H9 (cell line): ENCODE measurements at regions not wholly inside any gene's neighbourhood (a gene's known extent, or its start where the extent isn't known, plus 50 kb on each side); places are given as distances from the start of the nearest gene placed in this dataset.

ENCODE experiments used
- DNase-seq: peaks from one replicate; pipeline ENCODE4 v3.0.0-alpha.2; 2017
- H2AFZ ChIP-seq: one replicate; pipeline ENCODE4 v1.6.1; 2013; ENCODE audit warnings: mild to moderate bottlenecking, low read length, control low read depth, moderate library complexity
- H2AK5ac ChIP-seq: 2 replicates; pipeline ENCODE4 v1.6.1; 2013; ENCODE audit warnings: low read length, control low read depth, mixed read lengths; ENCODE audit not compliant: insufficient read length
- H2BK120ac ChIP-seq: one replicate; pipeline ENCODE4 v1.6.1; 2013; ENCODE audit warnings: low read depth, mild to moderate bottlenecking, low read length, control low read depth, inconsistent platforms; ENCODE audit not compliant: poor library complexity, severe bottlenecking
- H2BK12ac ChIP-seq: 2 replicates; pipeline ENCODE4 v1.6.1; 2013; ENCODE audit warnings: low read length, control low read depth, mixed read lengths, low read depth; ENCODE audit not compliant: insufficient read length
- H2BK15ac ChIP-seq: 2 replicates; pipeline ENCODE4 v1.6.1; 2013; ENCODE audit warnings: low read depth, low read length, control low read depth
- H2BK20ac ChIP-seq: one replicate; pipeline ENCODE4 v1.6.1; 2013; ENCODE audit warnings: low read depth, mild to moderate bottlenecking, low read length, control low read depth, inconsistent platforms; ENCODE audit not compliant: poor library complexity, severe bottlenecking
- H2BK5ac ChIP-seq: 2 replicates; pipeline ENCODE4 v1.6.1; 2013; ENCODE audit warnings: low read length, control low read depth, mixed read lengths; ENCODE audit not compliant: insufficient read length
- H3K14ac ChIP-seq: 2 replicates; pipeline ENCODE4 v1.6.1; 2013; ENCODE audit warnings: low read length, control low read depth; ENCODE audit not compliant: insufficient read depth
- H3K18ac ChIP-seq: 2 replicates; pipeline ENCODE4 v1.6.1; 2013; ENCODE audit warnings: low read depth, mild to moderate bottlenecking, mixed read lengths, low read length, control low read depth; ENCODE audit not compliant: insufficient read length
- H3K23ac ChIP-seq: 2 replicates; pipeline ENCODE4 v1.6.1; 2013; ENCODE audit warnings: low read length, control low read depth, mixed read lengths, low read depth; ENCODE audit not compliant: insufficient read length
- H3K23me2 ChIP-seq: 2 replicates; pipeline ENCODE4 v1.6.1; 2013; ENCODE audit warnings: low read depth, mild to moderate bottlenecking, mixed read lengths, low read length, control low read depth; ENCODE audit not compliant: insufficient read length, poor library complexity, severe bottlenecking
- H3K27ac ChIP-seq: 2 replicates; pipeline ENCODE4 v1.5.1; 2013; ENCODE audit warnings: low read length, control low read depth, mixed read lengths, low read depth; ENCODE audit not compliant: insufficient read length
- H3K27me3 ChIP-seq: 2 replicates; pipeline ENCODE4 v1.6.1; 2013; ENCODE audit warnings: low read length, control low read depth, inconsistent platforms; ENCODE audit not compliant: insufficient read depth
- H3K4ac ChIP-seq: 2 replicates; pipeline ENCODE4 v1.6.1; 2013; ENCODE audit warnings: low read depth, mild to moderate bottlenecking, control low read depth, inconsistent platforms, low read length, moderate library complexity
- H3K4me1 ChIP-seq: 2 replicates; pipeline ENCODE4 v1.6.1; 2013; ENCODE audit warnings: low read length, control low read depth, inconsistent platforms; ENCODE audit not compliant: insufficient read depth
- H3K4me2 ChIP-seq: 2 replicates; pipeline ENCODE4 v1.6.1; 2013; ENCODE audit warnings: low read length, control low read depth, mixed read lengths; ENCODE audit not compliant: insufficient read length, insufficient read depth
- H3K56ac ChIP-seq: 2 replicates; pipeline ENCODE4 v1.6.1; 2013; ENCODE audit warnings: low read depth, mild to moderate bottlenecking, mixed read lengths, low read length, control low read depth; ENCODE audit not compliant: insufficient read length
- H3K79me1 ChIP-seq: 2 replicates; pipeline ENCODE4 v1.6.1; 2013; ENCODE audit warnings: low read depth, mild to moderate bottlenecking, moderate library complexity, low read length, control low read depth, inconsistent platforms; ENCODE audit not compliant: insufficient read depth, poor library complexity, severe bottlenecking
- H3K79me2 ChIP-seq: 2 replicates; pipeline ENCODE4 v1.6.1; 2013; ENCODE audit warnings: low read length, control low read depth, inconsistent platforms; ENCODE audit not compliant: insufficient read depth
- H3K9ac ChIP-seq: 2 replicates; pipeline ENCODE4 v1.6.1; 2013; ENCODE audit warnings: low read length, control low read depth, mixed read lengths; ENCODE audit not compliant: insufficient read length; ENCODE audit errors: extremely low read depth
- H3K9me3 ChIP-seq: one replicate; pipeline ENCODE4 v1.6.1; 2013; ENCODE audit warnings: low read depth, low read length, inconsistent platforms; ENCODE audit not compliant: control insufficient read depth
- H3T11ph ChIP-seq: one replicate; pipeline ENCODE4 v1.6.1; 2013; ENCODE audit warnings: mild to moderate bottlenecking, low read length, control low read depth, inconsistent platforms
- H4K20me1 ChIP-seq: one replicate; pipeline ENCODE4 v1.6.1; 2013; ENCODE audit not compliant: control insufficient read depth, insufficient read length, insufficient read depth
- H4K5ac ChIP-seq: 2 replicates; pipeline ENCODE4 v1.6.1; 2013; ENCODE audit warnings: low read depth, mild to moderate bottlenecking, mixed read lengths, low read length, control low read depth; ENCODE audit not compliant: insufficient read length
- H4K8ac ChIP-seq: replicated peaks from 2 replicates; pipeline ENCODE4 v1.6.1; 2013; ENCODE audit warnings: low read length, control low read depth, mixed read lengths, low read depth; ENCODE audit not compliant: insufficient read length
- H4K91ac ChIP-seq: 2 replicates; pipeline ENCODE4 v1.6.1; 2013; ENCODE audit warnings: low read depth, mild to moderate bottlenecking, moderate library complexity, mixed read lengths, low read length, control low read depth; ENCODE audit not compliant: insufficient read length
- H3K27ac Mint-ChIP-seq, 3 experiments: 2 replicates in 2 of 3; 3 replicates in 1 of 3; pipeline ENCODE4 v1.8.0; 2020 to 2021; ENCODE audit warnings: mixed read lengths in 3 of 3, mild to moderate bottlenecking in 1 of 3, moderate library complexity in 1 of 3
- H3K27me3 Mint-ChIP-seq: 2 replicates; pipeline ENCODE4 v1.8.0; 2021; ENCODE audit warnings: low read depth, mild to moderate bottlenecking, moderate library complexity, mixed read lengths
- H3K36me3 Mint-ChIP-seq, 3 experiments: 2 replicates in 2 of 3; 3 replicates in 1 of 3; pipeline ENCODE4 v1.8.0; 2020 to 2021; ENCODE audit warnings: low read depth in 3 of 3, mixed read lengths in 3 of 3; ENCODE audit not compliant: insufficient read depth in 1 of 3
- H3K4me1 Mint-ChIP-seq, 2 experiments: 2 replicates each; pipeline ENCODE4 v1.8.0; 2020; ENCODE audit warnings: mixed read lengths in 2 of 2
- H3K4me3 Mint-ChIP-seq, 2 experiments: 2 replicates in 1 of 2; 3 replicates in 1 of 2; pipeline ENCODE4 v1.8.0; 2020 to 2021; ENCODE audit warnings: mild to moderate bottlenecking in 2 of 2, mixed read lengths in 2 of 2, moderate library complexity in 1 of 2
- H3K9me3 Mint-ChIP-seq, 2 experiments: 2 replicates in 1 of 2; 3 replicates in 1 of 2; pipeline ENCODE4 v1.8.0; 2020; ENCODE audit warnings: mild to moderate bottlenecking in 2 of 2, mixed read lengths in 2 of 2, moderate library complexity in 1 of 2
- CTCF ChIP-seq: fragments of 200-600 bp; sonication (generic); conservative IDR thresholded peaks from 3 replicates; pipeline ENCODE4 v1.8.0; 2021; ENCODE audit warnings: antibody characterized with exemption, mild to moderate bottlenecking
- WGBS: extraction: QIAGEN DNeasy Blood & Tissue Kit; methylation state at CpG from one replicate; pipeline ENCODE4 v1.1.7; 2013; ENCODE audit warnings: missing lambda C conversion rate, low lambda C conversion rate, mixed read lengths; ENCODE audit not compliant: insufficient read length; ENCODE audit errors: extremely low coverage; 5-methylcytosine and 5-hydroxymethylcytosine counted together

- Histone ChIP-seq H2BK20ac (no peak overlapping the region), H3K18ac (no peak overlapping the region), H3K56ac (no peak overlapping the region), H3K4me1 (no peaks in the 10 kb centered on the region), H3K9ac (no peak overlapping the region), H4K20me1 (no peaks in the 10 kb centered on the region), H4K5ac (no peak overlapping the region), H3K23me2 (no peaks in the 10 kb centered on the region), H3K27ac (no peak overlapping the region), H2AK5ac (no peak overlapping the region), H2BK5ac (no peak overlapping the region), H3K27me3 (no peaks in the 10 kb centered on the region), H4K8ac (no peak overlapping the region), H2BK15ac (no peak overlapping the region), H2BK12ac (no peak overlapping the region), H3K23ac (no peak overlapping the region), H3T11ph (no peak overlapping the region), H3K9me3 (no peaks in the 10 kb centered on the region), H3K4ac (no peak overlapping the region), H2BK120ac (no peak overlapping the region), H4K91ac (no peak overlapping the region), H3K4me2 (no peak overlapping the region), H3K14ac (no peak overlapping the region), H3K79me1 (no peaks in the 10 kb centered on the region), H3K79me2 (no peaks in the 10 kb centered on the region), H2AFZ (no peak overlapping the region)
- Mint-ChIP-seq H3K4me3 (no peak overlapping the region), H3K27me3 (peaks cover 4% of the 10 kb centered on the region), H3K27ac (peak overlapping the region in 1 of 3 experiments; percentile 90; a peak in 1 of 7 replicates), H3K9me3 (peaks cover 0 to 3% of the 10 kb centered on the region in 2 experiments; a peak in 1 of 5 replicates), H3K4me1 (peaks cover 31 to 44% of the 10 kb centered on the region in 2 experiments), H3K36me3 (no peaks in the 10 kb centered on the region; a peak in 2 of 7 replicates)
- no peak for DNase-seq
- no CpG with 5 or more reads among the region's 4 CpGs for WGBS
- TF ChIP-seq CTCF, result no peak
Measured at GRCh38 chr2:236749346-236749745, 179.7 kb downstream of the ACKR3 start.
